HepG2 (cell line): ENCODE measurements at regions not wholly inside any gene's neighbourhood (a gene's known extent, or its start where the extent isn't known, plus 50 kb on each side); places are given as distances from the start of the nearest gene placed in this dataset.

Experiments used
- ATAC-seq: fragments of 200-7000 bp; cut with Tn5 transposase; 3 replicates; pipeline ENCODE4 v1.9.1; 2020; ENCODE audit warnings: mild to moderate bottlenecking, moderate library complexity
- BruUV-seq: library from RNA; stranded (reverse); fragments of 400-500 nt; replicated peaks from 2 replicates; lab custom pipeline; 2021; lab: Mats Ljungman, UMichigan
- CTCF ChIA-PET: fragments of 300-600 bp; formaldehyde crosslinking; extraction: SDS; loops from one replicate; lab custom pipeline; 2021; ENCODE audit warnings: low total read pairs, inconsistent platforms, low intra/inter-chr PET ratio; lab: Yijun Ruan, JAX
- POLR2A ChIA-PET: fragments of 350-600 bp; sonication (Branson Sonifier 250); formaldehyde crosslinking; loops from one replicate; lab custom pipeline; 2020; ENCODE audit warnings: antibody characterized with exemption, inconsistent platforms; lab: Yijun Ruan, JAX
- DNase-seq: peaks from one replicate; pipeline ENCODE4 v3.0.0-alpha.2; 2015; ENCODE audit warnings: low spot score
- FAIRE-seq: peaks from 3 replicates; lab custom pipeline; 2011; peaks lifted over from hg19 to GRCh38; lab: Jason Lieb, UNC
- H2AFZ ChIP-seq: one replicate; pipeline ENCODE4 v1.6.1; 2011; ENCODE audit warnings: low read length, inconsistent platforms
- H3K27ac ChIP-seq: fragments of 300-600 bp; 3 replicates; pipeline ENCODE4 v1.8.0; 2011; ENCODE audit warnings: mixed run types, mild to moderate bottlenecking, mixed read lengths, low read length, inconsistent platforms; ENCODE audit not compliant: insufficient read depth; ENCODE audit errors: extremely low read length
- H3K27me3 ChIP-seq, 2 experiments: fragments of 200-600 bp in 1 of 2; 2 replicates in 1 of 2; 3 replicates in 1 of 2; pipeline versions ENCODE4 v1.6.0 to v1.8.0; 2011; ENCODE audit warnings: low read length in 2 of 2, mild to moderate bottlenecking in 2 of 2, moderate library complexity in 2 of 2, inconsistent platforms in 1 of 2; ENCODE audit not compliant: insufficient read depth in 2 of 2, control insufficient read depth in 1 of 2
- H3K36me3 ChIP-seq, 2 experiments: fragments of 200-600 bp in 1 of 2; replicated peaks in 1 of 2; 2 replicates in 1 of 2; 3 replicates in 1 of 2; pipeline versions ENCODE4 v1.5.1 to v1.8.0; 2011; ENCODE audit warnings: low read length in 2 of 2, inconsistent platforms in 1 of 2; ENCODE audit not compliant: insufficient read depth in 2 of 2, control insufficient read depth in 1 of 2
- H3K4me1 ChIP-seq: 2 replicates; pipeline ENCODE4 v1.5.1; 2012; ENCODE audit warnings: low read length, inconsistent platforms; ENCODE audit not compliant: insufficient read depth
- H3K4me2 ChIP-seq: 2 replicates; pipeline ENCODE4 v1.6.0; 2011; ENCODE audit warnings: low read depth, low read length, inconsistent platforms
- H3K4me3 ChIP-seq, 3 experiments: fragments of 200-600 bp in 1 of 3; sonication (generic), shearing (Covaris generic) in 1 of 3; replicated peaks in 1 of 3; 2 replicates each; pipeline ENCODE4 v1.5.1; 2011 to 2016; ENCODE audit warnings: low read length in 3 of 3, inconsistent platforms in 2 of 3, low read depth in 2 of 3, mild to moderate bottlenecking in 2 of 3, control low read depth in 1 of 3, mixed read lengths in 1 of 3; ENCODE audit not compliant: insufficient read depth in 1 of 3
- H3K79me2 ChIP-seq: one replicate; pipeline ENCODE4 v1.6.1; 2011; ENCODE audit warnings: low read length, inconsistent platforms; ENCODE audit not compliant: insufficient read depth
- H3K9ac ChIP-seq: 2 replicates; pipeline ENCODE4 v1.6.0; 2011; ENCODE audit warnings: mild to moderate bottlenecking, low read depth, low read length, inconsistent platforms; ENCODE audit not compliant: insufficient read depth
- H3K9me3 ChIP-seq: 2 replicates; pipeline ENCODE4 v1.5.1; 2012; ENCODE audit warnings: mild to moderate bottlenecking, low read length
- H4K20me1 ChIP-seq: 2 replicates; pipeline ENCODE4 v1.6.0; 2011; ENCODE audit warnings: inconsistent platforms, mild to moderate bottlenecking, low read length, moderate library complexity; ENCODE audit not compliant: insufficient read depth
- ATAD3A ChIP-seq: sonication (generic); formaldehyde crosslinking; IDR thresholded peaks from 2 replicates; pipeline ENCODE4 v1.4.0; 2020; ENCODE audit warnings: missing genetic modification reagents
- CBX2 ChIP-seq, 2 experiments: fragments of 200-600 bp in 1 of 2; sonication (generic); formaldehyde crosslinking in 1 of 2; IDR thresholded peaks; 2 replicates each; pipeline versions ENCODE4 v1.7.0 to v1.8.1; 2018 to 2022; ENCODE audit warnings: low read depth in 2 of 2, low read length in 1 of 2, mild to moderate bottlenecking in 1 of 2, missing genetic modification reagents in 1 of 2
- IKZF1 ChIP-seq: fragments of 450-650 bp; IDR thresholded peaks from 2 replicates; pipeline ENCODE4 v1.7.1; 2016
- MAX ChIP-seq: IDR thresholded peaks from 2 replicates; pipeline ENCODE4 v1.6.1; 2012; ENCODE audit warnings: inconsistent platforms
- NKX3-1 ChIP-seq: sonication (generic); formaldehyde crosslinking; IDR thresholded peaks from 2 replicates; pipeline ENCODE4 v1.5.0; 2020; ENCODE audit warnings: missing genetic modification reagents
- PRPF4 ChIP-seq: fragments of 200-400 bp; formaldehyde crosslinking; IDR thresholded peaks from 2 replicates; pipeline ENCODE4 v1.6.1; 2016; ENCODE audit warnings: low read length, low read depth; ENCODE audit not compliant: poor library complexity, severe bottlenecking
- RARA ChIP-seq: IDR thresholded peaks from 2 replicates; pipeline ENCODE4 v1.6.1; 2016; ENCODE audit warnings: missing genetic modification reagents, missing compliant biosample characterization
- REST ChIP-seq, 2 experiments: IDR thresholded peaks; 2 replicates each; pipeline ENCODE4 v1.6.1; 2011 to 2012; ENCODE audit warnings: low read length in 2 of 2, borderline replicate concordance in 1 of 2, low read depth in 1 of 2, mild to moderate bottlenecking in 1 of 2, moderate library complexity in 1 of 2
- TCF7 ChIP-seq: sonication (generic); IDR thresholded peaks from 2 replicates; pipeline ENCODE4 v1.6.1; 2016; ENCODE audit warnings: antibody characterized with exemption, low read depth
- TIGD3 ChIP-seq: sonication (generic); formaldehyde crosslinking; IDR thresholded peaks from 2 replicates; pipeline ENCODE4 v1.5.1; 2020; ENCODE audit warnings: mild to moderate bottlenecking, missing genetic modification reagents, borderline replicate concordance
- ZGPAT ChIP-seq: IDR thresholded peaks from 2 replicates; pipeline ENCODE4 v1.6.1; 2016; ENCODE audit warnings: mild to moderate bottlenecking
- ZNF20 ChIP-seq: sonication (generic); formaldehyde crosslinking; IDR thresholded peaks from 2 replicates; pipeline ENCODE4 v1.4.0; 2020; ENCODE audit warnings: mild to moderate bottlenecking, moderate library complexity, missing genetic modification reagents
- ZNF205 ChIP-seq: IDR thresholded peaks from 2 replicates; pipeline ENCODE4 v1.6.1; 2018; ENCODE audit warnings: missing biosample characterization, missing genetic modification reagents
- ZNF776 ChIP-seq: sonication (generic); formaldehyde crosslinking; IDR thresholded peaks from 2 replicates; pipeline ENCODE4 v1.4.0; 2020; ENCODE audit warnings: mild to moderate bottlenecking, missing genetic modification reagents
- ZNF788 ChIP-seq: sonication (generic); formaldehyde crosslinking; IDR thresholded peaks from 2 replicates; pipeline ENCODE4 v1.5.0; 2020; ENCODE audit warnings: mild to moderate bottlenecking, missing genetic modification reagents, borderline replicate concordance
- ZNF879 ChIP-seq: sonication (generic); formaldehyde crosslinking; IDR thresholded peaks from 2 replicates; pipeline ENCODE4 v1.8.1; 2023; ENCODE audit warnings: missing genetic modification reagents
- ZUFSP ChIP-seq: sonication (generic); formaldehyde crosslinking; IDR thresholded peaks from 2 replicates; pipeline ENCODE4 v1.9.0; 2021; ENCODE audit warnings: missing genetic modification reagents, mild to moderate bottlenecking, borderline replicate concordance
- WGBS: methylation state at CpG from one replicate; pipeline ENCODE4 v1.1.6; 2017; ENCODE audit warnings: low lambda C conversion rate; 5-methylcytosine and 5-hydroxymethylcytosine counted together
- in situ Hi-C: cut with HindIII; loops from 2 replicates; pipeline ENCODE4 v1.10.0; 2017; ENCODE audit warnings: low pct_unique_long_range_greater_than_20kb; ENCODE audit not compliant: extremely low pct_ligation_motif_present
- intact Hi-C: fragments of 100-400 bp; cut with micrococcal nuclease; formaldehyde crosslinking; loops from one replicate; pipeline ENCODE4 v1.10.0; 2022; ENCODE audit not compliant: unreplicated experiment

GRCh38 chr13:107928762-107929161 lies 286.6 kb downstream of the LIG4 start (continued):
- TF ChIP-seq ZUFSP (CRISPR knock-in tag) = no peak
- TF ChIP-seq ZNF776 (CRISPR knock-in tag) = no peak
- no peak for TF ChIP-seq IKZF1
- TF ChIP-seq ZGPAT (CRISPR knock-in tag) = no peak
- TF ChIP-seq TIGD3 = no peak
- no peak for TF ChIP-seq ZNF20 (CRISPR knock-in tag)
- TF ChIP-seq ATAD3A (CRISPR knock-in tag) = no peak
- no peak for TF ChIP-seq ZNF788 (CRISPR knock-in tag)
- TF ChIP-seq, all 625 proteins: peak for 0

DNA sequence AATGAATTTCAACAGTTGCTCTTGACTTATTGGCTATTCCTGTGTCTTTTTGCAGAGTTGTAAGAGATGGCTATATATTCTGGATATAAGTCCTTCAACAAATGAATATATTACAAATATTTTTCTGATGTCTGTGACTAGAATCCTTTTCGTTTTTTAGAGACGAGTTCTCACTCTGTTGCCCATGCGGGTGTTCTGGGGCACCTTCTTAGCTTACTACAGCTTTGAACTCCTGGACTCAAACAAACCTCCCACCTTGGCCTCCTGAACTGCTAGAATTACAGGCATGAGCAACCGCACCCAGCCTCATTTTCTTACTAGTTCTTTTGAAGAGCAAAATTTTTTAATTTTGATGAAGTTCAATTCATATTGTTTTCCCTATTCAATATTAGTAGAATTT lies 287.8 kb downstream of the LIG4 start:
- POLR2A ChIA-PET = no interaction called here
- CTCF ChIA-PET = no interaction called here
- no peak overlapping the region for H3K9ac ChIP-seq
- no peaks in the 10 kb centered on the region for H4K20me1 ChIP-seq
- no peak for ATAC-seq
- in situ Hi-C loops (no loop called here), intact Hi-C loops (no loop called here)
- no peak for FAIRE-seq
- H3K27ac ChIP-seq = no peak overlapping the region
- H2AFZ ChIP-seq = no peak overlapping the region
- no peak overlapping the region for H3K4me2 ChIP-seq
- H3K27me3 ChIP-seq = no peaks in the 10 kb centered on the region
- no peak for DNase-seq
- H3K36me3 ChIP-seq = no peaks in the 10 kb centered on the region
- no peaks in the 10 kb centered on the region for H3K4me1 ChIP-seq
- WGBS = 15% methylated on average over 4 of the region's 4 CpGs
- no peak overlapping the region for H3K4me3 ChIP-seq
- H3K79me2 ChIP-seq = no peaks in the 10 kb centered on the region
- BruUV-seq = no TSS peak
- peaks cover 47% of the 10 kb centered on the region for H3K9me3 ChIP-seq
- no peak for TF ChIP-seq TCF7
- TF ChIP-seq NKX3-1 (CRISPR knock-in tag) = no peak
- no peak for TF ChIP-seq MAX
- no peak for TF ChIP-seq REST (IDR thresholded peaks at IDR 0.05; ENCODE audit: borderline replicate concordance in 1 of 2, low read depth in 1 of 2, low read length in 2 of 2)
- no peak for TF ChIP-seq CBX2 (IDR thresholded peaks at IDR 0.05; ENCODE audit: low read depth, low read length)
- TF ChIP-seq CBX2 (CRISPR knock-in tag; IDR thresholded peaks at IDR 0.05; ENCODE audit: low read depth) = no peak
- no peak for TF ChIP-seq ZNF879
- TF ChIP-seq PRPF4 = no peak
- TF ChIP-seq ZNF205 (CRISPR knock-in tag) = no peak
- TF ChIP-seq RARA (CRISPR knock-in tag) = no peak
